ENCODE measurements at regions not wholly inside any gene's neighbourhood (a gene's known extent, or its start where the extent isn't known, plus 50 kb on each side); places are given as distances from the start of the nearest gene placed in this dataset.

- TF ChIP-seq EP300 (IDR thresholded peaks at IDR 0.05; ENCODE audit: borderline replicate concordance): no peak
- TF ChIP-seq FOXM1 (IDR thresholded peaks at IDR 0.05; ENCODE audit: borderline replicate concordance, low read depth): no peak
- TF ChIP-seq TAF1 (IDR thresholded peaks at IDR 0.05; ENCODE audit: low read depth): no peak
- TF ChIP-seq CREB1 (IDR thresholded peaks at IDR 0.05; ENCODE audit: low read depth): no peak
- no peak for TF ChIP-seq YY1 (IDR thresholded peaks at IDR 0.05; ENCODE audit: low read depth)
Measured at GRCh38 chr17:77734371-77735080, 224.0 kb upstream of the TNRC6C start.

Data from Ishikawa (cell line).